GM23338 (cell line): ENCODE measurements at regions not wholly inside any gene's neighbourhood (a gene's known extent, or its start where the extent isn't known, plus 50 kb on each side); places are given as distances from the start of the nearest gene placed in this dataset.

ENCODE experiments used
- CREB1 ChIP-seq: fragments of 250-450 bp; sonication (Bioruptor Pico); IDR thresholded peaks from 2 replicates; pipeline ENCODE4 v1.5.0; 2020; ENCODE audit warnings: low read depth, mild to moderate bottlenecking, moderate library complexity
- CTCF ChIP-seq, 2 experiments: fragments of 200-600 bp in 1 of 2; sonication (generic) in 1 of 2; conservative IDR thresholded peaks; 2 replicates each; pipeline versions ENCODE4 v1.5.1 to v1.6.1; 2016 to 2017; ENCODE audit warnings: antibody characterized with exemption in 2 of 2, low read depth in 2 of 2, mild to moderate bottlenecking in 2 of 2, moderate library complexity in 1 of 2
- ETS1 ChIP-seq: IDR thresholded peaks from 2 replicates; pipeline ENCODE4 v1.6.1; 2016; ENCODE audit warnings: antibody characterized with exemption
- EZH2 ChIP-seq: fragments of 200-600 bp; sonication (generic); IDR thresholded peaks from one replicate; pipeline ENCODE4 v1.8.0; 2017; ENCODE audit warnings: antibody characterized with exemption, mild to moderate bottlenecking, low read depth; ENCODE audit not compliant: unreplicated experiment
- EZH2phosphoT487 ChIP-seq: fragments of 200-600 bp; sonication (generic); IDR thresholded peaks from one replicate; pipeline ENCODE4 v1.8.1; 2018; ENCODE audit warnings: antibody characterized with exemption; ENCODE audit not compliant: unreplicated experiment
- JUNB ChIP-seq: IDR thresholded peaks from one replicate; pipeline ENCODE4 v1.6.1; 2016; ENCODE audit warnings: antibody characterized with exemption; ENCODE audit not compliant: unreplicated experiment
- NANOG ChIP-seq: IDR thresholded peaks from 2 replicates; pipeline ENCODE4 v1.6.1; 2016; ENCODE audit warnings: antibody characterized with exemption, borderline replicate concordance
- POLR2AphosphoS5 ChIP-seq: IDR thresholded peaks from 2 replicates; pipeline ENCODE4 v1.6.1; 2016; ENCODE audit warnings: antibody characterized with exemption, low read depth
- REST ChIP-seq: IDR thresholded peaks from one replicate; pipeline ENCODE4 v1.6.1; 2018; ENCODE audit warnings: antibody characterized with exemption; ENCODE audit not compliant: unreplicated experiment
- STAT1 ChIP-seq: IDR thresholded peaks from one replicate; pipeline ENCODE4 v1.6.1; 2016; ENCODE audit warnings: antibody characterized with exemption; ENCODE audit not compliant: unreplicated experiment
- ZNF331 ChIP-seq: fragments of 250-450 bp; sonication (Bioruptor Pico); IDR thresholded peaks from 2 replicates; pipeline ENCODE4 v1.5.0; 2020; ENCODE audit warnings: low read depth, mild to moderate bottlenecking, moderate library complexity

- TF ChIP-seq EZH2 (no peak), CTCF (conservative IDR thresholded peaks at IDR 0.05; ENCODE audit: low read depth in 2 of 2) (no peak), JUNB (no peak), ZNF331 (CRISPR knock-in tag) (no peak), CREB1 (CRISPR knock-in tag) (no peak), POLR2AphosphoS5 (no peak), REST (no peak), EZH2phosphoT487 (no peak), STAT1 (no peak), NANOG (no peak), ETS1 (no peak)
Measured at GRCh38 chr2:198596985-198597384, 792.6 kb downstream of the PLCL1 start.
